ENCODE measurements at regions not wholly inside any gene's neighbourhood (a gene's known extent, or its start where the extent isn't known, plus 50 kb on each side); places are given as distances from the start of the nearest gene placed in this dataset.

DNA sequence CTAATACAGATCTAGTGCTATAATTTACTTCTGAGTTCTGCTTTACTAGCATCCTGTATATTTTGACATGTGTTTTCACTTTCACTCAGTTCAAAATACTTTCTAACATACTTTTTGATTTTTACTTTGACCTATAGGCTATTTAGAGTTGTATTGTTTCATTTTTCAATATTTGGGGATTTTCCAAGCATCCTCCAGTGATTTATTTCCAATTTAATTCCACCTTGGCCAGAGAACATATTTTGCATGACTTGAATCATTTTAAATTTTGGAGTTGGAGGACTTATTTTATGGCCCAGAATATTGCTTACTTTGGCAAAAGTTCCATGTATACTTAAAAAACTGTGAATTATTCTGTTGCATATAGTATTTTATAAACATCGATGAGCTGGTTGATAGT, 1215.6 kb upstream of the MAP3K7 start:
- ATAC-seq (no peak), DNase-seq (no peak)
- peaks cover 11% of the 10 kb centered on the region for H3K9me3 Mint-ChIP-seq
- no peaks in the 10 kb centered on the region for H3K36me3 Mint-ChIP-seq (ENCODE audit: low read depth)
- no peak overlapping the region for H3K4me3 Mint-ChIP-seq
- H3K27ac Mint-ChIP-seq, result no peak overlapping the region
- H3K4me1 Mint-ChIP-seq, result no peaks in the 10 kb centered on the region
- no peaks in the 10 kb centered on the region for H3K27me3 Mint-ChIP-seq

- ATAC-seq, result no peak
- no peaks in the 10 kb centered on the region for H3K4me1 Mint-ChIP-seq
Measured at GRCh38 chr6:91796603-91797002, 1209.7 kb upstream of the MAP3K7 start.

GRCh38 chr6:91788501-91788900, 1201.6 kb upstream of the MAP3K7 start:
- ATAC-seq, result no peak
- Mint-ChIP-seq H3K27me3 (no peaks in the 10 kb centered on the region), H3K4me3 (no peak overlapping the region), H3K36me3 (ENCODE audit: low read depth) (no peaks in the 10 kb centered on the region), H3K4me1 (no peaks in the 10 kb centered on the region), H3K9me3 (peaks cover 13% of the 10 kb centered on the region), H3K27ac (no peak overlapping the region)
- DNase-seq, result no peak

More at GRCh38 chr6:91796603-91797002, 1209.7 kb upstream of the MAP3K7 start:
- Mint-ChIP-seq H3K27ac (no peak overlapping the region), H3K27me3 (no peaks in the 10 kb centered on the region), H3K4me3 (no peak overlapping the region), H3K9me3 (no peaks in the 10 kb centered on the region), H3K36me3 (ENCODE audit: low read depth) (no peaks in the 10 kb centered on the region)
- no peak for DNase-seq

- Mint-ChIP-seq H3K36me3 (ENCODE audit: low read depth) (no peaks in the 10 kb centered on the region), H3K27me3 (no peaks in the 10 kb centered on the region), H3K9me3 (peaks cover 13% of the 10 kb centered on the region), H3K27ac (no peak overlapping the region), H3K4me1 (no peaks in the 10 kb centered on the region), H3K4me3 (no peak overlapping the region)
- DNase-seq (no peak), ATAC-seq (no peak)
Measured at GRCh38 chr6:91786474-91787184, 1199.8 kb upstream of the MAP3K7 start.

- Mint-ChIP-seq H3K4me1 (no peaks in the 10 kb centered on the region), H3K36me3 (ENCODE audit: low read depth) (no peaks in the 10 kb centered on the region), H3K4me3 (no peak overlapping the region), H3K27ac (no peak overlapping the region), H3K9me3 (peaks cover 16% of the 10 kb centered on the region), H3K27me3 (no peaks in the 10 kb centered on the region)
- DNase-seq (no peak), ATAC-seq (no peak)
Measured at GRCh38 chr6:91782802-91783201, 1195.9 kb upstream of the MAP3K7 start.

DNA sequence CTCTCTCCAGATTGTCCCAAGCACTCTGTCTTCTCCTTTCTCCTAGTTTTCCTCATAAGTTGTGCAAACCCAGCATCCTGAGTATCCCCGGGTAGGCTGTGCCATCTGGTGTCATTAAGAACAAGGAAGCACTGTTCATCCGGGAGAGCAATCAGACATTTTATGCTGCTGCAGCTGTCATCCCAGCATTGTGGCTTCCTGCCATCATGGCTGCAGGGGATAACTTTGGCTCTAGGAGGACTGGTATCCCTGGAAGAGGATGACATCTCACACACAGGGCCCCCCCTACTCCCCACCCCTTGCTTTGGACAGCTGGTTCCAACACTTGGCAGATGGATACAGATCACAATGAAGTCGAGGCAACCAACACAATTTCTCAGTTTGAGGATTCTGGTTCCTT, 1195.1 kb upstream of the MAP3K7 start:
- H3K4me3 Mint-ChIP-seq, result no peak overlapping the region
- no peaks in the 10 kb centered on the region for H3K36me3 Mint-ChIP-seq (ENCODE audit: low read depth)
- ATAC-seq (no peak), DNase-seq (no peak)
- H3K4me1 Mint-ChIP-seq, result no peaks in the 10 kb centered on the region
- H3K9me3 Mint-ChIP-seq, result peaks cover 16% of the 10 kb centered on the region
- H3K27me3 Mint-ChIP-seq, result no peaks in the 10 kb centered on the region
- no peak overlapping the region for H3K27ac Mint-ChIP-seq

DNA sequence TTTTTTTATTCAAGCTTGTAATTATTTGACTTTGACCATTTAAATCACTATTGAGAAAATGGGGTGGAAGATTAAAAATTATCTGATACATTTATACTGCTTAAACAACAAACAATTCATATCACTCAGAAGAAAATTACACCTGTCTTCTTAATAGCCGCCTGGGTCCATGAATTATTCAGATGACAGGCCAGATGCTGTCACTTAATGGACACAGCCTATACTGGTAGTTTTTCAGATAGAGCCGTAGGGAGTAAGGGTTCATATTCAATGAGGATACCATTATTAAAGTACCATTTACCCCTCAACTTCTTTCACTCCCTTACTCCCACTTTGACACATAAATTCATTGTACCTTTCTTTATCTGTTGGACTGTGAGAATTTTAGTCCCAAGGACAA, 1193.4 kb upstream of the MAP3K7 start:
- H3K36me3 Mint-ChIP-seq (ENCODE audit: low read depth), result no peaks in the 10 kb centered on the region
- H3K4me1 Mint-ChIP-seq, result no peaks in the 10 kb centered on the region

GRCh38 chr6:91761621-91762020, 1174.7 kb upstream of the MAP3K7 start:
- ATAC-seq, result no peak
- Mint-ChIP-seq H3K4me1 (no peaks in the 10 kb centered on the region), H3K4me3 (no peak overlapping the region), H3K9me3 (peaks cover 3% of the 10 kb centered on the region), H3K27me3 (no peaks in the 10 kb centered on the region), H3K27ac (no peak overlapping the region), H3K36me3 (ENCODE audit: low read depth) (no peaks in the 10 kb centered on the region)
- no peak for DNase-seq

More for the DNA sequence above, 1193.4 kb upstream of the MAP3K7 start:
- H3K4me3 Mint-ChIP-seq, result no peak overlapping the region
- H3K27ac Mint-ChIP-seq, result no peak overlapping the region
- no peaks in the 10 kb centered on the region for H3K27me3 Mint-ChIP-seq
- peaks cover 17% of the 10 kb centered on the region for H3K9me3 Mint-ChIP-seq
- no peak for DNase-seq
- ATAC-seq, result no peak

GRCh38 chr6:91754691-91755090, 1167.8 kb upstream of the MAP3K7 start:
- Mint-ChIP-seq H3K4me1 (no peaks in the 10 kb centered on the region), H3K27ac (no peak overlapping the region), H3K27me3 (no peaks in the 10 kb centered on the region), H3K9me3 (peaks cover 4% of the 10 kb centered on the region), H3K4me3 (no peak overlapping the region), H3K36me3 (ENCODE audit: low read depth) (no peaks in the 10 kb centered on the region)
- no peak for ATAC-seq
- DNase-seq, result no peak

- H3K9me3 Mint-ChIP-seq, result peaks cover 4% of the 10 kb centered on the region
- ATAC-seq, result no peak
- no peak overlapping the region for H3K4me3 Mint-ChIP-seq
- no peak for DNase-seq
- H3K27me3 Mint-ChIP-seq, result no peaks in the 10 kb centered on the region
- H3K4me1 Mint-ChIP-seq, result no peaks in the 10 kb centered on the region
- H3K27ac Mint-ChIP-seq, result no peak overlapping the region
- H3K36me3 Mint-ChIP-seq (ENCODE audit: low read depth), result no peaks in the 10 kb centered on the region
Measured at GRCh38 chr6:91751526-91751925, 1164.7 kb upstream of the MAP3K7 start.

- Mint-ChIP-seq H3K27me3 (no peaks in the 10 kb centered on the region), H3K36me3 (ENCODE audit: low read depth) (no peaks in the 10 kb centered on the region), H3K9me3 (no peaks in the 10 kb centered on the region), H3K4me1 (no peaks in the 10 kb centered on the region), H3K27ac (no peak overlapping the region), H3K4me3 (no peak overlapping the region)
- DNase-seq (no peak), ATAC-seq (no peak)
Measured at GRCh38 chr6:91744566-91744965, 1157.7 kb upstream of the MAP3K7 start.

- no peaks in the 10 kb centered on the region for H3K4me1 Mint-ChIP-seq
- ATAC-seq (no peak), DNase-seq (no peak)
- no peaks in the 10 kb centered on the region for H3K9me3 Mint-ChIP-seq
- no peak overlapping the region for H3K27ac Mint-ChIP-seq
- no peaks in the 10 kb centered on the region for H3K27me3 Mint-ChIP-seq
- H3K36me3 Mint-ChIP-seq (ENCODE audit: low read depth), result no peaks in the 10 kb centered on the region
- H3K4me3 Mint-ChIP-seq, result no peak overlapping the region
Measured at GRCh38 chr6:91743756-91744155, 1156.9 kb upstream of the MAP3K7 start.

DNA sequence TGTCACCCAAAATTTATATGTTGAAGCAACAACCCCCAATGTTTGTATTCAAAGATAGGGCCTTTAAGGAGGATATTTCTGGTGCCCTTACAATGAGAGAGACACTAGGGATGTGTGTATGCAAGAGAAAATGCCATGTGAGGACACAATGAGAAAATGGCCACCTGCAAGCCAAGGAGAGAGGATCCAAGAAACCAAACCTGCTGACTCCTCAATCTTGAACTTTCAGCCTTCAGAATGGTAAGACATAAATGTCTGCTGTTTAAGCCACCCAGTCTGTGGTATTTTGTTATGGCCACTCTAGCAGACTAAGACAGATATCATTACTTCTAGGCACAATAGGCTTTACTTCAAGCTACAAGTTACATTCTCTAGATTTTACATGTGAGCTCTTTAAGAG, 1145.1 kb upstream of the MAP3K7 start:
- H3K4me3 Mint-ChIP-seq, result no peak overlapping the region
- no peak overlapping the region for H3K27ac Mint-ChIP-seq

DNA sequence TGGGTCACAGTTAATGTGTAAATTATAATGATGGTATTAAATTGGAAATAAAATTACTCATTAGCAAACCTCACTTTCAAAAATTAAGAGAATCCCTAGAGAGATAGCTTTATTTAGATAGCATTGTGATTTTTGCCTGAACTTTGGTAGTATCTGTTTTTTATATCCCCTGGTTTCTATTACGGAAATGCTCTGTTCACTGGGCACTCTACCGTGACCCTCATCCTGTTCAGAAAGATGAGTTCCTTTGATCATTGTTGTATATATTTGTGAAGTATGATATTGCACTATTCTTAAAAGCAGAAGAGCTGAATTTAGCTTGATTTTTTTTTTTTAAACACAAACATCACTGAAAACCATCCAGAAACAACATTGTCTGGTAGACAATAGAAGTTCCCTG, 1143.8 kb upstream of the MAP3K7 start:
- Mint-ChIP-seq H3K4me3 (no peak overlapping the region), H3K4me1 (no peaks in the 10 kb centered on the region), H3K27ac (no peak overlapping the region), H3K36me3 (ENCODE audit: low read depth) (no peaks in the 10 kb centered on the region), H3K27me3 (no peaks in the 10 kb centered on the region), H3K9me3 (peaks cover 14% of the 10 kb centered on the region)
- DNase-seq (no peak), ATAC-seq (no peak)

More for the DNA sequence above, 1145.1 kb upstream of the MAP3K7 start:
- H3K9me3 Mint-ChIP-seq, result peaks cover 18% of the 10 kb centered on the region
- no peak for DNase-seq
- no peaks in the 10 kb centered on the region for H3K4me1 Mint-ChIP-seq
- H3K36me3 Mint-ChIP-seq (ENCODE audit: low read depth), result no peaks in the 10 kb centered on the region
- H3K27me3 Mint-ChIP-seq, result no peaks in the 10 kb centered on the region
- no peak for ATAC-seq

GRCh38 chr6:91720324-91720723, 1133.5 kb upstream of the MAP3K7 start:
- Mint-ChIP-seq H3K4me3 (no peak overlapping the region), H3K9me3 (peaks cover 8% of the 10 kb centered on the region), H3K27me3 (no peaks in the 10 kb centered on the region), H3K4me1 (no peaks in the 10 kb centered on the region), H3K36me3 (ENCODE audit: low read depth) (no peaks in the 10 kb centered on the region), H3K27ac (no peak overlapping the region)
- DNase-seq (no peak), ATAC-seq (no peak)

- Mint-ChIP-seq H3K4me1 (no peaks in the 10 kb centered on the region), H3K4me3 (no peak overlapping the region), H3K36me3 (ENCODE audit: low read depth) (no peaks in the 10 kb centered on the region), H3K27me3 (no peaks in the 10 kb centered on the region), H3K27ac (no peak overlapping the region), H3K9me3 (peaks cover 8% of the 10 kb centered on the region)
- ATAC-seq, result no peak
- no peak for DNase-seq
Measured at GRCh38 chr6:91719414-91719813, 1132.5 kb upstream of the MAP3K7 start.
